Uterus (tissue), 2 donors: ENCODE measurements at regions not wholly inside any gene's neighbourhood (a gene's known extent, or its start where the extent isn't known, plus 50 kb on each side); places are given as distances from the start of the nearest gene placed in this dataset.

Experiments
- POLR2A ChIP-seq, 2 donors: fragments of 450-650 bp; IDR thresholded peaks; one replicate each; pipeline ENCODE4 v1.6.1; 2016; ENCODE audit warnings: antibody characterized with exemption in 2 of 2, mild to moderate bottlenecking in 1 of 2, moderate library complexity in 1 of 2
- TF ChIP-seq, protein P1 (sequence below), 4 experiments: fragments of 200-600 bp in 2 of 4; fragments of 450-650 bp in 2 of 4; sonication (generic) in 2 of 4; IDR thresholded peaks; one replicate each; pipeline ENCODE4 v1.5.1; 2016 to 2019; ENCODE audit warnings: antibody characterized with exemption in 4 of 4, mild to moderate bottlenecking in 2 of 4, moderate library complexity in 1 of 4

DNA sequence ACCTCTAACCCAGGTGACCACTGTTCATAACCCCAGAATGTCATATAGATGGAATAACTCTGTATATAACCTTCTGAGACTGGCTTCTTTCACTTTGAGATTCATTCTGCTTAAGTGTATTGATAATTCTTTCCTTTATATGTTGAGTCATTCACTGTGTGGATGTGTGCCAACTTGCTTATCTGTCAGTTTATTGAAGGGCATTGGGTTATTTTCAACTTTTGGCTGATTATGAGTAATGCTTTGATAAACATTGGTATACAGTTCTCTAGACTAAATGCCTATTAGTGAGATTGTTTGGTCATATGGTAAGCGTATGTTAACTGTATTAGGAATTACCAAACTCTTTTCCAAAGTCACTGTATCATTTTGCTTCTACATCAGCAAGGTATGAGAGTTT lies 453.4 kb upstream of the SPTLC3 start:
- TF ChIP-seq, protein P1, sequence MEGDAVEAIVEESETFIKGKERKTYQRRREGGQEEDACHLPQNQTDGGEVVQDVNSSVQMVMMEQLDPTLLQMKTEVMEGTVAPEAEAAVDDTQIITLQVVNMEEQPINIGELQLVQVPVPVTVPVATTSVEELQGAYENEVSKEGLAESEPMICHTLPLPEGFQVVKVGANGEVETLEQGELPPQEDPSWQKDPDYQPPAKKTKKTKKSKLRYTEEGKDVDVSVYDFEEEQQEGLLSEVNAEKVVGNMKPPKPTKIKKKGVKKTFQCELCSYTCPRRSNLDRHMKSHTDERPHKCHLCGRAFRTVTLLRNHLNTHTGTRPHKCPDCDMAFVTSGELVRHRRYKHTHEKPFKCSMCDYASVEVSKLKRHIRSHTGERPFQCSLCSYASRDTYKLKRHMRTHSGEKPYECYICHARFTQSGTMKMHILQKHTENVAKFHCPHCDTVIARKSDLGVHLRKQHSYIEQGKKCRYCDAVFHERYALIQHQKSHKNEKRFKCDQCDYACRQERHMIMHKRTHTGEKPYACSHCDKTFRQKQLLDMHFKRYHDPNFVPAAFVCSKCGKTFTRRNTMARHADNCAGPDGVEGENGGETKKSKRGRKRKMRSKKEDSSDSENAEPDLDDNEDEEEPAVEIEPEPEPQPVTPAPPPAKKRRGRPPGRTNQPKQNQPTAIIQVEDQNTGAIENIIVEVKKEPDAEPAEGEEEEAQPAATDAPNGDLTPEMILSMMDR (IDR thresholded peaks at IDR 0.05), result no peak
- no peak for TF ChIP-seq POLR2A (IDR thresholded peaks at IDR 0.05)
